Neural cell (in vitro differentiated cells): ENCODE measurements at regions not wholly inside any gene's neighbourhood (a gene's known extent, or its start where the extent isn't known, plus 50 kb on each side); places are given as distances from the start of the nearest gene placed in this dataset.

ENCODE experiments used
- CTCF ChIP-seq: fragments of 450-650 bp; IDR thresholded peaks from 2 replicates; pipeline ENCODE4 v1.5.1; 2014; ENCODE audit warnings: antibody characterized with exemption, mild to moderate bottlenecking, moderate library complexity; ENCODE audit not compliant: poor library complexity, severe bottlenecking
- EZH2 ChIP-seq: fragments of 200-600, 300-800 bp; shearing (Covaris generic), sonication (generic); IDR thresholded peaks from 2 replicates; pipeline ENCODE4 v1.6.1; 2014; ENCODE audit warnings: antibody characterized with exemption, low read length, borderline replicate concordance, mild to moderate bottlenecking; ENCODE audit not compliant: insufficient read depth, poor library complexity, severe bottlenecking
- MXI1 ChIP-seq: fragments of 450-650 bp; conservative IDR thresholded peaks from 2 replicates; pipeline ENCODE4 v1.6.1; 2014; ENCODE audit warnings: antibody characterized with exemption, mild to moderate bottlenecking; ENCODE audit not compliant: poor library complexity, severe bottlenecking
- POLR2AphosphoS5 ChIP-seq: IDR thresholded peaks from 2 replicates; pipeline ENCODE4 v1.6.1; 2012
- RAD21 ChIP-seq: fragments of 450-650 bp; conservative IDR thresholded peaks from 2 replicates; pipeline ENCODE4 v1.6.1; 2014; ENCODE audit warnings: antibody characterized with exemption, mild to moderate bottlenecking, moderate library complexity
- SMC3 ChIP-seq: fragments of 450-650 bp; conservative IDR thresholded peaks from 2 replicates; pipeline ENCODE4 v1.6.1; 2014; ENCODE audit warnings: antibody characterized with exemption, mild to moderate bottlenecking, moderate library complexity; ENCODE audit not compliant: poor library complexity
- TAF1 ChIP-seq: IDR thresholded peaks from 2 replicates; pipeline ENCODE4 v1.6.1; 2012; ENCODE audit warnings: low read depth

- TF ChIP-seq CTCF (no peak), MXI1 (no peak), SMC3 (no peak), RAD21 (no peak), EZH2 (no peak), TAF1 (no peak), POLR2AphosphoS5 (no peak)
These were observed 271.7 kb upstream of the FSIP2 start for GRCh38 chr2:185466915-185467314.
